GM21786 (cell line): ENCODE measurements at regions not wholly inside any gene's neighbourhood (a gene's known extent, or its start where the extent isn't known, plus 50 kb on each side); places are given as distances from the start of the nearest gene placed in this dataset.

Experiments used
- ATAC-seq: cut with Tn5 transposase; IDR thresholded peaks from one replicate; pipeline ENCODE4 v1.9.1; 2021; ENCODE audit not compliant: unreplicated experiment

GRCh38 chr11:103623933-103624332 lies 412.5 kb upstream of the DDI1 start:
- no peak for ATAC-seq

DNA sequence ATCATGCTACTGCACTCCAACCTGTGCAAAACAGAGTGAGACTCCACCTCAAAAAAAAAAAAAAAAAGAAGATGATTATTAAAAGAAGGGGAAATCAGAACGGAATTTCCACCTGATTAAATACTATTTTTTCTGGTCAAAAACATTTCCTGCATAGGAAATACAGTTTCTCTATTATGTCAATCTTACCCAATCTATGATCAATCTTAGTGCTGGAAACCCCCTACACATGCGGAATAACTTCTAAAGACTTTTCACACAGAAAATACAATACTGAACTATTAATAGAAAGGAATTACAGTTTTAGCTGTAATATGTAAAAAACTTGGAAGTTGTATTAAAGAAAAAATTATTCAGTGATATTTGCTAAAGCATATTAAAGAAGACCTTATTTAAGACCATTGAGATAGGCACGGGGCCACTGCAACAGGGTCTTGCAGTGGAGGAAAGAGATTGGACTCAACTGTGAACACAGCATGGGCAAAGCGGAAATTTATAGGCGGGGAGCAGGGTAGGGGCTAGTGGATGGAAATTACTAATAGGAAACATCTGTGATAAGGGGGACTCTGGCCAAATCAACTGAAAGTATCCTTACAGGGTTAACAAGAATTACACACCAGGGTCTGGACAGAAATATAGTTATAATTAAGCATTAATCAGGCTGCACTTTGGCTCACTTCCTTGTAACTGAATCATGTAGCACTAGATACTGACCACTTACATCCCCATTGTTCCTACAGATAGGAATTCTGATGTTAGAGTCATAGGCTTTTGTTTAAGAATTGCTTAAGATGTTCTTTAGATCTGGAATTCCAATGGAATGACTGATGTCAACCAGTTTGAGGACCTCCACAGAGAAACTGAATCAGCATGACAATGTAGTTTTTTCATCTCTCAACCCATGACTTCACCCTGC lies 411.5 kb upstream of the DDI1 start:
- no peak for ATAC-seq

DNA sequence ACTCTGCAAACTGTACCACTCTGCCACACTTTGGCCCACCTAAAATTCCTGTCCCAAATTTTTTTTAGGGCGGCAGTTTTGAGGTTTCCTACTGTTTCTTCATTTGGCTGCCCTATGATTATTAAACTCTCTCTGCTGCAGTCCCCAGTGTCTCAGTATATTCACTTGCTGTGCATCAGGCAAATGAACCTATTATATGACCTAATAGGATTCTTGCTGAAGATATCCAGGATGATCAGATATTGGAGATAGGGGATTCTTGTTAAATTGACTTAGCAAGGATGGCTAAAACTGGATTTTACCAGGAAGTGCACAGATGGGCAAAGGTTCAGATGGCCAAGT lies 410.8 kb upstream of the DDI1 start:
- ATAC-seq: no peak

GRCh38 chr11:103628121-103628520 lies 408.3 kb upstream of the DDI1 start:
- no peak for ATAC-seq

- no peak for ATAC-seq
Observed at GRCh38 chr11:103631841-103632240, 404.6 kb upstream of the DDI1 start.

DNA sequence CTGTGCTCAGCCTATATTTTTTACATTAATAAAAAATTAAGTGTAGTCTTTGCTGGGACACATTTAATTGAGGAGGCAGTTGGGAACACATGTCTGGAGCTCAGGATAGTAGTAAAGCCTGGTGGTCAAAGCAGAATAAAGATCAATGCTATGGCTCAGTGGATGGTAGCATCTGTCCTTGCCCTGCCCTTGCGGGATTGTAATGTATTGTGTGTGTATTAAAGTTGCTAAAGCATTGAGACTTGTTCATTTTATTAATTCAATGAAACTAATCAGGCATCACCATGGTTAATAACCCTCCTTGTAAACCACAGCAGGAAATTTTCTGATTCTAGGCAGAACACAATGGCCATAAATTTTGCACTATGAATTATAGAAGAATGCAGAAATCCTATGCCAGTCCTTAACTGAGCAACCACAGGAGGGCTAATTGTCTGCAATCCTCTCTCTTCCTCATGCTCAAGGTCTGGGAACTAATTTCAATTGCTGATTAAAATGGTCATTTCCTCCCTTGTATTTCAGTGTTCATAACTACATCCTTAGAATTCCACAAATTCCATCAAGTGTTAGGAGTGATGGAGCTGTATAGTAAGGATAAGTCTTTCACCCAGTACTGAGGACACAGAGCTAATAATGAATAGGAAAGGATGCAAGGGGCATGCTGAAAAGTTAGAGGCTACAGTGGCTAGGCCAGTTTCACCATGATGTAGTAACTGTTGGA lies 403.2 kb upstream of the DDI1 start:
- ATAC-seq: no peak

DNA sequence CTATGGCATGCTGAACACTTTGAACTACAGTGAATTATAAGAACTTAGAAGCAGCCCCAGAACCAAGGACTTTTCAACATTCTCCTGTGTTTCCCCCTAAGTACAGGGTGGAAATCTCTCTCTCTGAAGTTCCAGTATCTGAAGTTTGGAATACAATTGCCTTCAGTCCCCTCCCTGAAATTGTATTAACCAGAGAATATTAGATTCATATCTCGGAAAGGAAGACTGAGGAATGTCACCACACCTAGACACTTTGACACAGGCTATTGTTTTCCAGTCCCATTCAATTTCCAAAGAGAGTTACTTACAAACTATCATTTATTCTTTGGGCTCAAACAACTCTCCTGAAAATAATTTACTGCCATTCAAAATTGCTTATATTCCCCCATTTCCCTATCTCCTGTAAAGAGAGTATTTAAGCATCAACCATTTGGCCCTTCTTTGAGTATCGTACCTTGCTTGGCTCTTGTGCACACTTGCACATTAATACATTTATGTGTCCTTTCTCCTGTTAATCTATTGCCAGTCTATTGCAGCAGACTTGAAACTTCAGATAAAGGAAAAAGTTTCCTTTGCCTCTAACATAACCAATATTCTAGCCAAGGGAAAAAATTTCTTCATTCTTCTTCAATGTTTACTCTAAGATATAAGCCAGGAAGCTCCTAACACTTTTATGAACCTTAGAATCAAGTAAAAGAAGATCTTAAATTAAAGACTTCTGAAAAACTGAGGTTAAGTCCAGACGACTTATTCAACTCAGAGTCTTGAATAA lies 402.4 kb upstream of the DDI1 start:
- ATAC-seq: no peak

DNA sequence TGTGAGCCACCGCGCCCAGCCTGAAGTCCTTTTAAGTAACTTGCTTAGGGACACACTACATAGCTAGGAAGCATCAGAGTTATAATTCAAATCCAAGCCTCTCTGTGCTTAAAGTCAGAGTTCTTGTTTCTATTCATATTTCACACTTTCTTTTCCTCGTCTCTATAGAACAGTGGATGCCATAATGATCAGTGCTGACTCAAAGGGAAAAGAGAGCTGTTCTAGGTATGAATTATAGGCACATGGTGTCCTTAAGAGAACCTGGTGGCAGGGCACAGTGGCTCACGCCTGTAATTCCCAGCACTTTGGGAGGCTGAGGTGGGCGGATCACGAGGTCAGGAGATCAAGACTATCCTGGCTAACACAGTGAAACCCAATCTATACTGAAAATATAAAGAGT lies 400.2 kb upstream of the DDI1 start:
- no peak for ATAC-seq

GRCh38 chr11:103637295-103637694 lies 399.1 kb upstream of the DDI1 start:
- no peak for ATAC-seq

GRCh38 chr11:103637831-103638230 lies 398.6 kb upstream of the DDI1 start:
- no peak for ATAC-seq

DNA sequence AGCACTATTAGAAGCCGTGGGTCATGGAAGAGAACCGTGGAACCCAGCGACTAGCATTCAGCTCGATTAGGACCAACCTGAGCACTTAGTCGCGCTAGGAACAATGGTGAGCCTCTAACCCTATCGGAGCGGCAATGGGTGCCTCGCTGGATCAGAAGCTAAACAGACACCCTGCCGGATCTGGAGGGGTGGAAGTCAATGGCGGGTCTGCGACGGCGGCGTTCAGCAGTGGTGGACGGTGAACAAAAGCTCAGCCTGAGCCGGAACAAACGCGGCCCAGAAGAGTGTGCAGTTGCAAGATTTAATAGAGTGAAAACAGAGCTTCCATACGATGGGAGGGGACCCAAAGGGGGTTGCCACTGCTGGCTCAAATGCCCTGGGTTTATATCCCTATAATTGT lies 391.8 kb upstream of the DDI1 start:
- ATAC-seq: no peak

DNA sequence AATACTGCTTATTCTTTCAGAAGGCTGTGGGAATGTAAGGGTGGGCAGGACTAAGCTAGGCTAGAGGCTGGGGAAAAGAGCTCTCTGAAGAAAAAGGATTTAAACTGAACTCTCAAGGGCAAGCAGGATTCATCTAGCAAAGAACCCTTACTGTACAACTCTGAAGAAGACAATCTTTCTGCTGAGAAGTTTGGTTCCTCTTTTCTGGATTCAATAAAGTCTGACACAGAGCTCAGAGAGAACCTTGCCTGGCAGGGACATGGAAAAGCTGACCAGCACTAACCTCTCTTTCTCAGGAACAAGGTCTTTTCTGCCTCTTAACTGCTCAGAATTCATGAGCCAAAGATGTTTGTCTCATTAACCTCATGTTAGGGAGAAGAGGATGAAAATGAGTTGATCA lies 388.4 kb upstream of the DDI1 start:
- no peak for ATAC-seq

DNA sequence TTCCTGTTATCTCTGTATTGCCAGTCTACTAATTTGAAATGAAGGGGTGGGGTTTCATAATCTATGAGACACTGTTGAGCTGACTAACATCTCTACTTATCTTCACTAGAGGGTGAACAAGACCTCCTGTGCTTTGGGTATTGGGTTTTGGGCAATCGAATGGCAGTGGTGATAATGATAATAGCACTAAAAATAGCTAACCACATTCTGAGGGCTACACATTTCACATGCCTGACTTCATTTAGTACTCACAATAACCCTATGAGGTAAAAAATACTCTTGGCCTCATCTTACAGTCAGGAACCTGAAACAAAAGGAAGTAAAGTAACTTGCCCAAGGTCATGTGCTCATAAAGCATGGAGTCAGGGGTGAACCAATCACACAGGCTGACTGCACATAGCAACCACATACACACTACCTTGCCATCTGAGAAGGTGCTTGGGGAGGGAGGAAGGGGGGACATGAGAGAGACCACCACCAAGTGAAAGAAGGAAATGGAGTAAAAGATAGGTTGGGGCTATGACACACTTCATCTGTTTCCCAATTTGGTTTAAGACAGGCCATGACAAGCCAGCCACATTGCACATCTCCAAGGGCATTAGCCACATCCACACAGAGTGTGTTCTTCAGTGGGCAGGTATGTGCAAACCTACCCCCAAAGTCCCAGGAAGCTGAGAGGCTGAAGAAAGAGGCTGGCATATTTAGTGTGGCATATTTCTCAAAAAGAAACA lies 387.6 kb upstream of the DDI1 start:
- ATAC-seq: no peak

DNA sequence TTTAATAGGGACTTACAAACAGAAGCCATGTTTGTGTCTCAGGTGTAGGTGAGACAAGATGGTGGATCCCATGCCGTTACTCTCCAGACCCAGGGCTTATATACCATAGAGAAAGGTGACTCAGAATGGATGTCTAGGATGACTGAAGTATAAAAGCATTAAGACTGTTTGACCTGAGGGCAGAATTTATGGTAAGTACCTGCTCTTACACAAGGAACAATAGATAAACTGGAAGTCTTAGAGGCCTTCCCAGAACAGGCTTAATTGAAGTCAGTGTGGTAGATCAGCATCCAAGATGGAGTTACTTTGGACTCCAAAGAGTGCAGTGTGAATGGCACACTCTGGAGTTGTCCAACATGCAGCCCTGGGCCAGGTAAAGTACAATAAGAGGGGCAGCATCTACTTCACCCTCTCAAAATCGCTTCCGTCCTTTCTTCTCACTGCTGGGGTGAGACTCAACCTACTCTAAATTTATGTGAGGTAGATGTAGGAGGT lies 387.0 kb upstream of the DDI1 start:
- ATAC-seq: no peak

DNA sequence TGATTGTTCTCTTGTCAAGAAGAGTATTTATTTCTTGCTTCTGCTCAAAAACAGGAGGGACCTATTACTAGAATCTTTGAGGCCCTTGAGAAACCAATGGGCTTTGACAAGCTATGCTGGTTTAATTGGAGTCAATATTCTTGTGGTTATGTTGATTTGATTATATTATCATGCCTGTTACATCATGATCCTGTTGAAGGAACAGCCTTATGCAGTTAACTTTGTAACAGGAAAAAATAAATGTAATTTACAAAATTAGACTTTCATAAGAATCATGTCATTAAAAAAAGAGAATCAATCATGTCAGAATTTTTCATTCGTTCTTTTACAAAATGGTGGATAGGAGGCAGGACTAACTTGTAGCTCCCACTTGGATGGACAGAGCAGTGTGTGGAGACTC lies 386.1 kb upstream of the DDI1 start:
- ATAC-seq: no peak

GRCh38 chr11:103651341-103651998 lies 385.0 kb upstream of the DDI1 start:
- ATAC-seq: no peak

- no peak for ATAC-seq
Observed at GRCh38 chr11:103652013-103652412, 384.4 kb upstream of the DDI1 start.

DNA sequence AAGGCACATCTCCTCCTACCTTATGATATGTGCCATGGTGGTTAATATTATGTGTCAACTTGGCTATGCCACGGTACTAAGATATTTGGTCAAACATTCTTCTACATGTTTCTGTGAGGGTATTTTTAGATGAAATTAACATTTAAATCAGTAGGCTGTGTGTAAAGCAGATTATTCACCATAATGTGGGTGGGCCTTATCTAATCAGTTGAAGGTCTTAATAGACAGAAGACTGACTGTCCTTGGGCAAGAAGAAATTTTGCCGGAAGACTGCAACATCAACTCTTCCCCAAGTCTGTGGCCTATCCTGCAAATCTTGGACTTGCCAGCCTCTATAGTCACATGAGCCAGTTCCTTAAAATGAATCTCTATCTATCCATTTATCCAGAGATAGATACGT lies 380.1 kb upstream of the DDI1 start:
- no peak for ATAC-seq

- ATAC-seq: no peak
Observed at GRCh38 chr11:103659206-103659618, 377.2 kb upstream of the DDI1 start.

DNA sequence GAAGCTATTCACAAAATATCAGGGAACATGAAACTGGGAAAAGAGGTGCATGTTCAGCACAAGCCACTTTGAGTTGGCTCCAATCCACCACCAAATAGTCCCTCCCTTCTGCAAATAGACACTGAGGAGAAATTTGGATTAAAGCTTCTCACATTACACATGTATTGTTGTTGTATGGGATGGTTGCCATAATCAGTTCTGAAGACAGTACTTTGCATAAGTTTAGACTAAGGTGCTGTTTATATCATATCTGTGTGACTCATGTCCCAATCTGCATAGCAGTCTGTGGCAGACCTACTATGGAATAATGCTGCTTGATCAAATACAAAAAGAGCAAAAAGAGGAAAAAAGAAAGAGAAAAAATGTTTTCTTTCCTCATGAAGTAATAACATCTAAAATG lies 376.7 kb upstream of the DDI1 start:
- no peak for ATAC-seq
